ENCODE measurements at regions not wholly inside any gene's neighbourhood (a gene's known extent, or its start where the extent isn't known, plus 50 kb on each side); places are given as distances from the start of the nearest gene placed in this dataset.

GRCh38 chr5:73233461-73234203 is 60.6 kb downstream of the TMEM174 start:
- Histone ChIP-seq H3K9ac (no peak overlapping the region), H3K4me3 (no peak overlapping the region), H4K20me1 (peaks cover 6% of the 10 kb centered on the region; the same call in 1 of the 2 replicates), H3K9me3 (peaks cover 25% of the 10 kb centered on the region), H3K36me3 (no peaks in the 10 kb centered on the region), H3K4me2 (no peak overlapping the region), H3K4me1 (peaks cover 11% of the 10 kb centered on the region), H3K27me3 (peaks cover 40% of the 10 kb centered on the region), H3K27ac (no peak overlapping the region)
- TF ChIP-seq Cebpa-rat (IDR thresholded peaks at IDR 0.05) = no peak

- H3K4me1 ChIP-seq = peaks cover 11% of the 10 kb centered on the region
- H3K9ac ChIP-seq = no peak overlapping the region
- TF ChIP-seq Cebpa-rat (IDR thresholded peaks at IDR 0.05) = no peak
- H3K9me3 ChIP-seq = peaks cover 25% of the 10 kb centered on the region
- peaks cover 40% of the 10 kb centered on the region for H3K27me3 ChIP-seq
- no peak overlapping the region for H3K27ac ChIP-seq
- H3K4me2 ChIP-seq = peak overlapping the region; percentile 33; the same call in 1 of the 2 replicates
- peaks cover 6% of the 10 kb centered on the region; the same call in 1 of the 2 replicates for H4K20me1 ChIP-seq
- no peak overlapping the region for H3K4me3 ChIP-seq
- H3K36me3 ChIP-seq = no peaks in the 10 kb centered on the region
Observed at GRCh38 chr5:73233053-73233460, 60.1 kb downstream of the TMEM174 start.

GRCh38 chr5:73232266-73233041 is 59.5 kb downstream of the TMEM174 start:
- peaks cover 25% of the 10 kb centered on the region for H3K9me3 ChIP-seq
- peak overlapping the region; percentile 33 for H3K4me2 ChIP-seq
- no peak overlapping the region for H3K27ac ChIP-seq
- H3K27me3 ChIP-seq = peaks cover 40% of the 10 kb centered on the region
- no peak overlapping the region for H3K9ac ChIP-seq
- H4K20me1 ChIP-seq = peaks cover 6% of the 10 kb centered on the region; the same call in 1 of the 2 replicates
- TF ChIP-seq Cebpa-rat (IDR thresholded peaks at IDR 0.05) = no peak
- H3K36me3 ChIP-seq = no peaks in the 10 kb centered on the region
- peaks cover 11% of the 10 kb centered on the region for H3K4me1 ChIP-seq
- 0 out of 2 replicates have a peak overlapping the region, but pooled peaks have one; percentile 6 for H3K4me3 ChIP-seq

GRCh38 chr5:73231246-73231778 is 58.3 kb downstream of the TMEM174 start:
- Histone ChIP-seq H3K27ac (no peak overlapping the region), H3K4me2 (no peak overlapping the region), H3K27me3 (peaks cover 40% of the 10 kb centered on the region), H3K4me1 (peaks cover 11% of the 10 kb centered on the region), H3K9ac (no peak overlapping the region), H3K4me3 (no peak overlapping the region), H3K36me3 (no peaks in the 10 kb centered on the region), H4K20me1 (peaks cover 6% of the 10 kb centered on the region; the same call in 1 of the 2 replicates), H3K9me3 (peaks cover 25% of the 10 kb centered on the region)
- no peak for TF ChIP-seq Cebpa-rat (IDR thresholded peaks at IDR 0.05)

- H3K4me2 ChIP-seq = no peak overlapping the region
- H3K9ac ChIP-seq = no peak overlapping the region
- no peaks in the 10 kb centered on the region for H3K36me3 ChIP-seq
- H3K4me3 ChIP-seq = no peak overlapping the region
- no peak overlapping the region for H3K27ac ChIP-seq
- peaks cover 25% of the 10 kb centered on the region for H3K9me3 ChIP-seq
- no peak for TF ChIP-seq Cebpa-rat (IDR thresholded peaks at IDR 0.05)
- H3K27me3 ChIP-seq = peaks cover 40% of the 10 kb centered on the region
- peaks cover 6% of the 10 kb centered on the region; the same call in 1 of the 2 replicates for H4K20me1 ChIP-seq
- H3K4me1 ChIP-seq = peaks cover 11% of the 10 kb centered on the region
Observed at GRCh38 chr5:73230264-73231245, 57.6 kb downstream of the TMEM174 start.

- peaks cover 40% of the 10 kb centered on the region for H3K27me3 ChIP-seq
Observed at GRCh38 chr5:73229271-73229670, 56.3 kb downstream of the TMEM174 start.

GRCh38 chr5:73228052-73228451 is 55.1 kb downstream of the TMEM174 start:
- Histone ChIP-seq H3K36me3 (no peaks in the 10 kb centered on the region), H3K4me1 (peaks cover 10% of the 10 kb centered on the region), H3K4me2 (no peak overlapping the region), H3K27me3 (peaks cover 31% of the 10 kb centered on the region), H3K9me3 (peaks cover 15% of the 10 kb centered on the region), H4K20me1 (peaks cover 6% of the 10 kb centered on the region; the same call in 1 of the 2 replicates), H3K27ac (no peak overlapping the region), H3K9ac (no peak overlapping the region), H3K4me3 (no peak overlapping the region)
- TF ChIP-seq Cebpa-rat (IDR thresholded peaks at IDR 0.05) = no peak

More at GRCh38 chr5:73229271-73229670, 56.3 kb downstream of the TMEM174 start:
- H3K36me3 ChIP-seq = no peaks in the 10 kb centered on the region
- peaks cover 11% of the 10 kb centered on the region for H3K4me1 ChIP-seq
- H3K9ac ChIP-seq = no peak overlapping the region
- no peak overlapping the region for H3K27ac ChIP-seq
- peaks cover 25% of the 10 kb centered on the region for H3K9me3 ChIP-seq
- no peak overlapping the region for H3K4me2 ChIP-seq
- no peak overlapping the region for H3K4me3 ChIP-seq
- TF ChIP-seq Cebpa-rat (IDR thresholded peaks at IDR 0.05) = no peak
- peaks cover 6% of the 10 kb centered on the region; the same call in 1 of the 2 replicates for H4K20me1 ChIP-seq
